Large intestine (tissue), 3 donors: ENCODE measurements at regions not wholly inside any gene's neighbourhood (a gene's known extent, or its start where the extent isn't known, plus 50 kb on each side); places are given as distances from the start of the nearest gene placed in this dataset.

Experiments
- DNase-seq, 2 donors: peaks; one replicate each; pipeline versions ENCODE4 v3.0.0 to v3.0.0-alpha.2; 2013
- H3K27ac ChIP-seq: one replicate; pipeline ENCODE4 v1.5.1; 2013; ENCODE audit warnings: low read length
- H3K27me3 ChIP-seq: 2 replicates; pipeline ENCODE4 v1.6.1; 2013; ENCODE audit warnings: low read length; ENCODE audit not compliant: control insufficient read depth, insufficient read depth
- H3K36me3 ChIP-seq: 2 replicates; pipeline ENCODE4 v1.6.1; 2013; ENCODE audit warnings: low read length; ENCODE audit not compliant: control insufficient read depth, insufficient read depth
- H3K4me1 ChIP-seq: one replicate; pipeline ENCODE4 v1.6.1; 2013; ENCODE audit warnings: low read length; ENCODE audit not compliant: control insufficient read depth, insufficient read depth
- H3K4me3 ChIP-seq: one replicate; pipeline ENCODE4 v1.5.1; 2013; ENCODE audit warnings: low read length
- H3K9me3 ChIP-seq: one replicate; pipeline ENCODE4 v1.6.1; 2013; ENCODE audit warnings: mild to moderate bottlenecking, low read depth, low read length, moderate library complexity; ENCODE audit not compliant: control insufficient read depth
- WGBS: methylation state at CpG from one replicate; pipeline ENCODE4 v1.1.5; 2013; ENCODE audit warnings: low lambda C conversion rate; ENCODE audit not compliant: insufficient coverage; 5-methylcytosine and 5-hydroxymethylcytosine counted together

DNA sequence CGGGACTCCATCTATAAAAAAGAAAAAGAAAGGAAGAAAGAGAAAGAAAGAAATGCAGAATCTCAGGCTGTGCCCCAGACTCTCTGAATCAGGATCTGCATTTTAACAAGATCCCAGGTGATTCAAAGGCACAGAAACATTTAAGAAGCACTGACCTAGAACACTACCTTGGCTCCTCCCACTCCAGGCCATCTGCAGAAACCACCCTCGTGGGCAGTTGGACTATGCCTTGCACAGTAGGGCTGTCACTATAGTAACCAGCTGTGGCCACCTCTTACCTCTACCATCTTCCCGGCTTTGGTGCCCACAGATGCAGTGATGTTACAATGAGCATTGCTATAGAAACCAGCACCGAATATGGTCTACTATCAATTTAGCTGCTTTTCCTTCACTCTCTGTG lies 110.9 kb upstream of the PWP1 start:
- H3K36me3 ChIP-seq, result no peaks in the 10 kb centered on the region
- H3K9me3 ChIP-seq, result no peaks in the 10 kb centered on the region
- 90% methylated on average over 3 of the region's 4 CpGs for WGBS
- no peak overlapping the region for H3K27ac ChIP-seq
- no peak for DNase-seq
- no peaks in the 10 kb centered on the region for H3K4me1 ChIP-seq
- no peak overlapping the region for H3K4me3 ChIP-seq
- H3K27me3 ChIP-seq, result no peaks in the 10 kb centered on the region

DNA sequence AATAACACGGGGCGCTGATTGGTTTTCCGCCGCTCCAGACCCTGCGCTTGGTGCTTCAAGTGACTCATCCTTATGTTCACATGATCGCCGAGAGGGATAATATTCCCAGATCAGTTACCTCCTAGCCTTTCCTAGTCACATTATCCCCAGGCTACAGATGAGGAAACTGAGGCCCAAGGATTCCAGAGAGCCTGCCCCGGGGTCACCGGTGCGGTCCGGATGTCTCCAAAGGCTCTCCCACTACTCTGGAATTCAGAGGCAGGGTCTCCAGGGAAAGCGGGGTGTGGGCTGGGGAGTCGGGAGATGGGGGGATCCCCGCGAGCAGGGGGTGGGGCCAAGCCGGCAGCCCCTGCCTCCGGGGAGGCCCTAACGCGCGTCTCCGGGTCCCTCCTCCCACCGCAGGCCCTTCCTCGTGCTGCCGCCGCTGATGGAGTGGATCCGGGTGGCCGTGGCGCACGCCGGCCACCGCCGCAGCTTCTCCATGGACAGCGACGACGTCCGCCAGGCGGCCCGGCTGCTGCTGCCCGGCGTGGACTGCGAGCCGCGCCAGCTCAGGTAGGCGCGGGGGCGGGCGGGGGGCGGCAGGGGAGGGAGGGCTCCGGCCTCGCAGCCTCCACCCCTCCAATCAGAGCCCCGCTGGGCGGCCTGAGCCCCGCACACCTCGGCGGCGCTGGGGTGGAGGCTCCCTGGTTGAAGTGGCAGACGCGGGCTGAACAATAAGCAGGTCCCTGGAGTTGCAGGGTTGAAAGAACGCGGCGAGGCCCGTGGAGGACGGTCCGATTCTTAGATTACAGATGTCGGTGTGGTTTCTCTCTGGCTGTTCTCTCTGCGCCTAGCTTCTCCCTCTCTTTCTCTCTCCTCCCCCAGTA lies 104.6 kb upstream of the PWP1 start:
- WGBS, result no CpG with 5 or more reads among the region's 66 CpGs
- Histone ChIP-seq H3K4me3 (peak overlapping the region; percentile 11), H3K27ac (no peak overlapping the region), H3K27me3 (peaks cover 21% of the 10 kb centered on the region), H3K9me3 (no peaks in the 10 kb centered on the region), H3K36me3 (no peaks in the 10 kb centered on the region), H3K4me1 (peaks cover 15% of the 10 kb centered on the region)
- peak in 1 of 2 donors; percentile 38 for DNase-seq

DNA sequence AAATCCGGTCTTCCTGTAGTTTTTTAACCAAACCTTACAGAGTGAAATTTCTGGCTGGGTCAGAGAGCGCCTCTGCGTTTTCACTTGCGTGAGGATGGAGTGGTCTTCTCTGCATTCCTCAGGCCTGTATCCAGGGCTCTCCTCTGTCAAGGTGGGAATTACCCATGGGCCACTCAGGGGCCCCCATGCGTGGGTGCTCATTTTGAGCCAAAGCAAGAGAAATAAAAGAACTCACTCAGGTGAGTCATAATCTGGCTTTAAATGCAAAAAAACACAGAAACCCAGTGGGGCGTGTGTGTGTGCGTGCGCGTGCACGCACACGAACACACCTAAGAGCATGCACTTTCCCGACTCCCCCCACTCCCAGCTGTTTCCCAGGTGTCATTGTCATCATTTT lies 104.0 kb upstream of the PWP1 start:
- Histone ChIP-seq H3K4me3 (peak overlapping the region; percentile 11), H3K36me3 (no peaks in the 10 kb centered on the region), H3K27ac (no peak overlapping the region), H3K9me3 (no peaks in the 10 kb centered on the region), H3K4me1 (peaks cover 15% of the 10 kb centered on the region), H3K27me3 (peaks cover 21% of the 10 kb centered on the region)
- DNase-seq, result no peak
- WGBS, result 35% methylated on average over 2 of the region's 12 CpGs

DNA sequence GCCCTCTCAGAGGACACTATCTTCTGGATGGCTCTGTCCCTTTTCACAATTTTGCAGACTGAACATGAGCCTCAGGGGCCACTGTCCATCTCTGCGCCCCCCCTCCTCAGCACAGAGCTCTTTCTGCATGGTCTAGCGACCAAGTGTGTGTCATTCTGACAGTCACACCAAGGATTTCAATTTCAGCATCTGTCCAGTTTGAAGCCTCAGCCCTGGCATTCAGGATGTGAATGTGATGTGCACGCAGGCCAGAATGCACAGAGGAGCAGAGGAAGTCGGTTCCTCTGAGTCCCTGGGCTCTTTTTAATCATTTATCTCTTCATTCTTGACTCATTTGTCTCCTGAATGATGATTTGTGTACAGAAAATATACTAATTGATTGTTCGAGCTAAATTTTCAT lies 102.0 kb upstream of the PWP1 start:
- H3K9me3 ChIP-seq, result no peaks in the 10 kb centered on the region

DNA sequence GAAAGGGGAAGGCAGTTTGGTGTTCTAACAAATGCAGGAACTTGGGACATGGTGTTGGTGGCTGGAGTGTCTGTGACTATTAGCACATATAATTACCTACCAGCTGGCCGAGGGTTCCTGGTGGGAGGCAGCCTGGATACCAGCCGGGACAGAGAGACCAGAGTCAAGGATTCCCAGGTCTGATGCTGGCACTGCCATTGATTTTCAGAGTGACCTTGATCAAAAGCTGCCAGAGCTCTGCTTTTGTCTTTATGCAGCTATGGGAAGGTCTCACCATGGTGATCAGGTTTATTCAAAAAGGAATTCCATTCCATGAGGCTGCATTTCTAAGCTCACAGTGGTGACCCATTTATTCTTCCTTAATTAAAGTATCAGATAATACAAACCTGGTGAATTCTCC lies 101.0 kb upstream of the PWP1 start:
- Histone ChIP-seq H3K4me3 (no peak overlapping the region), H3K36me3 (no peaks in the 10 kb centered on the region), H3K9me3 (no peaks in the 10 kb centered on the region), H3K27me3 (peaks cover 21% of the 10 kb centered on the region), H3K4me1 (peaks cover 15% of the 10 kb centered on the region), H3K27ac (no peak overlapping the region)
- WGBS, result no CpG with 5 or more reads among the region's 2 CpGs
- no peak for DNase-seq

More for the DNA sequence above, 102.0 kb upstream of the PWP1 start:
- Histone ChIP-seq H3K4me3 (no peak overlapping the region), H3K27me3 (peaks cover 21% of the 10 kb centered on the region), H3K4me1 (peaks cover 15% of the 10 kb centered on the region), H3K27ac (no peak overlapping the region), H3K36me3 (no peaks in the 10 kb centered on the region)
- DNase-seq, result no peak
- WGBS, result 100% methylated on average over 1 of the region's 5 CpGs

DNA sequence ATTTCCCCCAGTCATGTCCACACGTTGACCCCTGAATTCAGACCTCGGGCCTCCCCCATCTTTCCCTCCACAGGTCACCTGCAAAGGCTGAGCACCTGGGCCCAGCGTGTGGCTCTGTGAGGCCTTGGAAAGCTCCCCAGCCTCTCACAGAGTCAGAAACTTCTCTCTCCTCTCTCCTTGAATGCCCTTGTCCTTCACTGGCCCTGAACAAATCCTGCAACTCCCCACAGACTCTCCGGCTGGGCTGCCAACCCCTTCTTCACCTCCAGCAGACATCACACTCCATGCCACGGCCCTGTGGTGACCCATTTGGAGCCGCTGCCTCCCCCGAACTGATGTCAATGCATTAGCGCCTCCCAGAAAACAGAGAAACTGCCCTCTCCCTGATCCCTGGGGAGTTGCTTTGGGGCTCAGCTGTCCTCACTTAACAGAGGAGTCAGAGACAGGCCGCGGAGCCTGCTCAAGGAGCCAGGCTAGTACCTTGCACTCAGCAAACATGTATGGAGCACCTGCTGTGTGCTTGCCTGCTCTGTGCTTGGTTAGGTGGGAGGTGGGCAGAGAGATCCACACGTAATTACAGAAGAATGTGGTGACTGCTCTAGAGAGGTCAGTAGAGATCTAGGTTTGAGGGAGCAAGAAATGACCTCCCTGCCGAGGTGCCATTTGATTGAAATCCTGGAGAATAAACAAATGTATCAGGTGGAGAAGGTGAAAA lies 99.2 kb upstream of the PWP1 start:
- H3K4me1 ChIP-seq, result peaks cover 6% of the 10 kb centered on the region
- no peaks in the 10 kb centered on the region for H3K9me3 ChIP-seq
- DNase-seq, result no peak
- 71% methylated on average over 2 of the region's 12 CpGs for WGBS
- H3K27me3 ChIP-seq, result peaks cover 11% of the 10 kb centered on the region
- no peak overlapping the region for H3K4me3 ChIP-seq
- no peaks in the 10 kb centered on the region for H3K36me3 ChIP-seq
- no peak overlapping the region for H3K27ac ChIP-seq

DNA sequence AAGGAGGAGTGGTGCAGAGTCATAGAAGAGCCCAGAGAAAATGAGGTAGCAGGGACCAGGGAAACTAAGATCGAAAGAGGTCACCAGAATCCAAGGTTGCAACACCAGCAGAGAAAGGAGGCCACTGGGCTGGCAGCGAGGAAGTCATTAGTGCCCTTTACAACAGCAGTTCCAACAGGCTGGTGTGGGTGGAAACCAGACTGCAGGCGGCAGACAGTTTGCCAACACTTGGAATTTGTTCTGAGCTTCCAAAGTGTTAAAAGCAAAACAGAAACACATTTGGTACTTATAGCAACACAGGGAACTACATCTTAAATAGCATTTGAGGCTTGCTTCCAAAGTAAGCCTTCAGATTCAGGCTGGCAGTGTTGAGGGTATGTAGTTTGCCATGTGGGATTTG lies 95.2 kb upstream of the PWP1 start:
- H3K4me3 ChIP-seq, result no peak overlapping the region
- H3K36me3 ChIP-seq, result no peaks in the 10 kb centered on the region
- no CpG with 5 or more reads among the region's 3 CpGs for WGBS
- no peak for DNase-seq
- no peaks in the 10 kb centered on the region for H3K4me1 ChIP-seq
- no peak overlapping the region for H3K27ac ChIP-seq
- H3K27me3 ChIP-seq, result no peaks in the 10 kb centered on the region
- no peaks in the 10 kb centered on the region for H3K9me3 ChIP-seq

DNA sequence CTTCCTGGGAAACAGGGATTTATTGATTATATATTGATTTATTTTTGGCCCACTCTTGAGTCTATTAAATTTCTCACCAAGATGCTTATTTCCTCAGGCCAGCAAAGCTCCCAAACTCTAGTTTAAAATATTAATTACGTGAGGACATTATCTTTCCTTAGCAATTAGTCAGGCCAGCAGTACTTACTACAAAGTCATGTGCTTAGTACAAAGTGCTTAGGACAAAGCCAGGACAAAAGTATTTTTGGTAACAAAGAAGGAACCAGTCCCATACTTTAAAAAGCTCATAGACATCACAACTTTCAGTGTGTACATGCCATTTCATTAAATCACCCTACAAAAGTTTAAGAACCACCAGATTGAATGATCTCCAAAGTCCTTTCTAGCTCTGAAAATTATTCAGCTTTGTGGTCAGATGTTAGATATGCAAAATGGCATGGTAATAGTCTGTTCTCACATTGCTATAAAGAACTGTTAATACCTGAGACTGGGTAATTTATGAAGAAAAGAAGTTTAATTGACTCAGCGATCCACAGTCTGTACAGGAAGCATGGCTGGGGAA lies 94.7 kb upstream of the PWP1 start:
- Histone ChIP-seq H3K27ac (no peak overlapping the region), H3K9me3 (no peaks in the 10 kb centered on the region), H3K4me1 (no peaks in the 10 kb centered on the region), H3K36me3 (no peaks in the 10 kb centered on the region), H3K4me3 (no peak overlapping the region), H3K27me3 (no peaks in the 10 kb centered on the region)
- no CpG with 5 or more reads among the region's 2 CpGs for WGBS
- DNase-seq, result no peak

DNA sequence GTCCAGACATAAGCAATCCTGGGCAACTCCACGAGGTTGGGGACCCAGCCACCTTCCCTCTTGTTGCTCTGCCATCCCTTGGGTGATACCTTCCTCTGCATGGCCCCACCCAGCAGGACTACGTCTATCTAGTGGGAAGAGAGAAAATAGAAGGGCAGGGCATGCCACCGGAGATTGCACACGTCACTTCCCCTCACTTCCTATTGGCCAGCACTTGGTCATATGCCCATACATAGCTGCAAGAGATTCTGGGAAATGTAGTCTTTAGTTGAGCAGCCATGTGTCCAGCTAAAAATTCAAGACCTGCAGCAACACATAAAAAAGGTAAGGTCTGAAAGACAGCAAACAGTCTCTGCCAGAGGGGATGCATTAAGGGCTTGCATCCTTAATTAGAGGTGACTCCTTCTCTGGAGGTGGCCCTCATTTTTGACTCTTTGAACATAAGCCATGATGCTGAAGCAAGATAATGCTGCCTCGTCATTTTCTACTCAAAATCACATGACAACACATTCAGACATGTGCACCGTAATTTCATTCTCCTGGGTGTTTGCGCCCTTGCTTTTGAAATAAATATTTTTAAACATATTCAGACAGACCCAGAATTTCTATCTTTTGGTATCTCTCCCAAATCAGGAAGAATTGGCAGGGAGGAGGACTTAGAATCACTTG lies 91.8 kb upstream of the PWP1 start:
- Histone ChIP-seq H3K27me3 (no peaks in the 10 kb centered on the region), H3K9me3 (peaks cover 4% of the 10 kb centered on the region), H3K27ac (no peak overlapping the region), H3K4me3 (no peak overlapping the region), H3K4me1 (no peaks in the 10 kb centered on the region), H3K36me3 (no peaks in the 10 kb centered on the region)
- WGBS, result no CpG with 5 or more reads among the region's 7 CpGs
- no peak for DNase-seq

DNA sequence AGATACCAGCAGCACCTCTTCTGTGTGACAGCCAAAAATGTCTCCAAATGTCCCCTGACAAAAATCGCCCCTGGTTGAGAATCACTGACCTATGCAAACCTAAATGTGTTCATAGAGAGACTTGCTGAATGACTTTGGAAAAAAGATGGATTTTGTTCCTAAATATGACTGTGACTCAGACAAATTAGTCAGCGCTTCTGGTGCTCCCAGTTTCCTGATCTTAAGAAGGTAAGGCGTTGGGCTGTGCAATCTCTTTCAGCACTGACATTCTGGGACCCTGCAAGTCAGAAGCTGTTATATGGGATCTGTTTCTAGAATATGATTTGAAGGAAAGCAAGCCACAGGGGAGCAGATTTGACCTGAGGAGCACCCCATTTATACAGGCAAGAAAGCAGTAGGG lies 90.6 kb upstream of the PWP1 start:
- Histone ChIP-seq H3K4me3 (no peak overlapping the region), H3K4me1 (no peaks in the 10 kb centered on the region), H3K36me3 (no peaks in the 10 kb centered on the region), H3K27me3 (no peaks in the 10 kb centered on the region), H3K27ac (no peak overlapping the region), H3K9me3 (peaks cover 4% of the 10 kb centered on the region)
- no peak for DNase-seq
- WGBS, result no CpG with 5 or more reads among the region's 3 CpGs
